DND-41 (cell line): ENCODE measurements at regions not wholly inside any gene's neighbourhood (a gene's known extent, or its start where the extent isn't known, plus 50 kb on each side); places are given as distances from the start of the nearest gene placed in this dataset.

Experiments
- ATAC-seq: fragments of 200-7000 bp; cut with Tn5 transposase; 3 replicates; pipeline ENCODE4 v1.9.1; 2021; ENCODE audit warnings: low read depth; ENCODE audit not compliant: insufficient read depth
- DNase-seq: peaks from one replicate; pipeline ENCODE4 v3.0.0-alpha.2; 2020
- H2AFZ ChIP-seq: 2 replicates; pipeline ENCODE4 v1.6.0; 2012; ENCODE audit warnings: low read depth, low read length
- H3K27ac ChIP-seq: 2 replicates; pipeline ENCODE4 v1.5.1; 2012; ENCODE audit warnings: low read length, inconsistent platforms
- H3K27me3 ChIP-seq: fragments of 200-600 bp; sonication (generic); 2 replicates; pipeline ENCODE4 v1.6.0; 2012; ENCODE audit warnings: low read length, mild to moderate bottlenecking, inconsistent platforms; ENCODE audit not compliant: insufficient read depth, poor library complexity
- H3K36me3 ChIP-seq: 2 replicates; pipeline ENCODE4 v1.5.1; 2012; ENCODE audit warnings: low read length, inconsistent platforms; ENCODE audit not compliant: insufficient read depth
- H3K4me1 ChIP-seq: 2 replicates; pipeline ENCODE4 v1.5.1; 2012; ENCODE audit warnings: mild to moderate bottlenecking, low read length; ENCODE audit not compliant: insufficient read depth
- H3K4me2 ChIP-seq: 2 replicates; pipeline ENCODE4 v1.6.0; 2012; ENCODE audit warnings: mild to moderate bottlenecking, moderate library complexity, low read length, inconsistent platforms; ENCODE audit not compliant: insufficient read depth
- H3K4me3 ChIP-seq, 2 experiments: fragments of 200-600 bp in 1 of 2; shearing (Covaris generic) in 1 of 2; 2 replicates each; pipeline ENCODE4 v1.5.1; 2012 to 2016; ENCODE audit warnings: inconsistent platforms in 2 of 2, low read length in 2 of 2, mild to moderate bottlenecking in 2 of 2, low read depth in 1 of 2, moderate library complexity in 1 of 2
- H3K79me2 ChIP-seq: 2 replicates; pipeline ENCODE4 v1.6.0; 2012; ENCODE audit warnings: low read length, inconsistent platforms; ENCODE audit not compliant: insufficient read depth
- H3K9ac ChIP-seq: 2 replicates; pipeline ENCODE4 v1.6.0; 2012; ENCODE audit warnings: low read depth, mild to moderate bottlenecking, inconsistent platforms, low read length, moderate library complexity
- H3K9me3 ChIP-seq: 2 replicates; pipeline ENCODE4 v1.5.1; 2012; ENCODE audit warnings: low read length, moderate library complexity, mild to moderate bottlenecking, inconsistent platforms; ENCODE audit not compliant: insufficient read depth, severe bottlenecking
- H4K20me1 ChIP-seq: 2 replicates; pipeline ENCODE4 v1.6.0; 2012; ENCODE audit warnings: low read length; ENCODE audit not compliant: insufficient read depth
- EZH2 ChIP-seq: IDR thresholded peaks from 3 replicates; pipeline ENCODE4 v1.6.1; 2012; ENCODE audit warnings: borderline replicate concordance, low read depth, mild to moderate bottlenecking, moderate library complexity, low read length, inconsistent platforms; ENCODE audit not compliant: severe bottlenecking
- TF ChIP-seq, protein P1 (sequence below): IDR thresholded peaks from 2 replicates; pipeline ENCODE4 v1.5.1; 2012; ENCODE audit warnings: borderline replicate concordance, low read length, moderate library complexity, mild to moderate bottlenecking; ENCODE audit not compliant: poor library complexity, severe bottlenecking; ENCODE audit errors: extremely low read depth

DNA sequence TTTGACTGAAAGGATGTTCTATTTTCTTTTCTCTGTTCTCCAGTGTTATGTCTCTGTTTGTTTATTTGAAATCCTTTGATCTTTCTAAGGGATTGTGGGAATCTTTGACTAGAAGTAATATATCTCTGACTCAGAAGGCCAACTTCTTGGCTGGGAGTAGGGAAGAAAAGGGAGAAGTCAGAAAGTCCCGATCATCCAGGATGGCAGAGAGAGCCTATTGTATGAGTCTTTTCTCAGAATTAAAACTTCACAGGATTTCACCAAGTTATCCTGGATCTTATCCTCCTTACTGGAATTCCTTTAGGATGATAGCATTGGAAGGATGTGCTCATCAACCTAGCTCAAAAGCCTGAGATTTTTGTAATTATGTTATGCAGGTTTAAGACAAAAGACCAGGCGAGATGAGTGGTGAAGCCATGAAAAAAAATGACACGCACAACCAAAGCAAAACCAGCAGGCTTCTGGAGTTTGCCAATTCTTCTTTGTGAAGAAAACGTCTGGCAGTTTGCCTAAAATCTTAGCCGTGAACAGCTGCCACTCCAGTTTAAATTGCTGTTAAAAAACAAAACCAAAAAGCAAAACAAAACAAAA, 383.6 kb upstream of the SMIM21 start:
- Histone ChIP-seq H3K27me3 (no peaks in the 10 kb centered on the region), H2AFZ (no peak overlapping the region), H3K9ac (no peak overlapping the region), H3K27ac (no peak overlapping the region), H3K4me3 (no peak overlapping the region), H4K20me1 (no peaks in the 10 kb centered on the region), H3K79me2 (no peaks in the 10 kb centered on the region), H3K36me3 (no peaks in the 10 kb centered on the region), H3K9me3 (no peaks in the 10 kb centered on the region), H3K4me2 (no peak overlapping the region), H3K4me1 (no peaks in the 10 kb centered on the region)
- DNase-seq (no peak), ATAC-seq (no peak)
- TF ChIP-seq, protein P1, sequence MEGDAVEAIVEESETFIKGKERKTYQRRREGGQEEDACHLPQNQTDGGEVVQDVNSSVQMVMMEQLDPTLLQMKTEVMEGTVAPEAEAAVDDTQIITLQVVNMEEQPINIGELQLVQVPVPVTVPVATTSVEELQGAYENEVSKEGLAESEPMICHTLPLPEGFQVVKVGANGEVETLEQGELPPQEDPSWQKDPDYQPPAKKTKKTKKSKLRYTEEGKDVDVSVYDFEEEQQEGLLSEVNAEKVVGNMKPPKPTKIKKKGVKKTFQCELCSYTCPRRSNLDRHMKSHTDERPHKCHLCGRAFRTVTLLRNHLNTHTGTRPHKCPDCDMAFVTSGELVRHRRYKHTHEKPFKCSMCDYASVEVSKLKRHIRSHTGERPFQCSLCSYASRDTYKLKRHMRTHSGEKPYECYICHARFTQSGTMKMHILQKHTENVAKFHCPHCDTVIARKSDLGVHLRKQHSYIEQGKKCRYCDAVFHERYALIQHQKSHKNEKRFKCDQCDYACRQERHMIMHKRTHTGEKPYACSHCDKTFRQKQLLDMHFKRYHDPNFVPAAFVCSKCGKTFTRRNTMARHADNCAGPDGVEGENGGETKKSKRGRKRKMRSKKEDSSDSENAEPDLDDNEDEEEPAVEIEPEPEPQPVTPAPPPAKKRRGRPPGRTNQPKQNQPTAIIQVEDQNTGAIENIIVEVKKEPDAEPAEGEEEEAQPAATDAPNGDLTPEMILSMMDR, result no peak
- TF ChIP-seq EZH2, result no peak

DNA sequence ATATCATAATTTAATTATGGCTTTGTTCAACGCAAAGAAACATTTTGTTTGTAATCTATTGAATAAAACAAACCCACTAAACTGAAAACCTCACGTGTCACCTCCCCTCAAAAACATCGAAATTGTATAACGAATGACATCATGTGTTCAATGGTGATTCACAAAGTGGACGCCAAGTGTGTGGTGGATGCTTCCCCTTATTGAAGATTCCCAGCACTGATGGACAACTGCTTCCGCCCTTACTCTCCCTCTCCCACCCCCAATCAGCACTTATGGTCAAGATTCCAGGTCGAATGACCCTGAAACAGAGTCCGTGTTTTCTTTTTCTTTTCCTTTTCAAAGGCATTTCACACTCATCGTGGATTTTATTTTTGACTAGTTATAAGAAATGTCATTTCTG, 383.0 kb upstream of the SMIM21 start:
- Histone ChIP-seq H3K4me3 (no peak overlapping the region), H3K36me3 (no peaks in the 10 kb centered on the region), H3K9ac (no peak overlapping the region), H2AFZ (no peak overlapping the region), H3K4me1 (no peaks in the 10 kb centered on the region), H4K20me1 (no peaks in the 10 kb centered on the region), H3K9me3 (no peaks in the 10 kb centered on the region), H3K79me2 (no peaks in the 10 kb centered on the region), H3K4me2 (no peak overlapping the region), H3K27ac (no peak overlapping the region), H3K27me3 (no peaks in the 10 kb centered on the region)
- no peak for ATAC-seq
- no peak for TF ChIP-seq EZH2
- TF ChIP-seq, protein P1, result no peak
- no peak for DNase-seq

DNA sequence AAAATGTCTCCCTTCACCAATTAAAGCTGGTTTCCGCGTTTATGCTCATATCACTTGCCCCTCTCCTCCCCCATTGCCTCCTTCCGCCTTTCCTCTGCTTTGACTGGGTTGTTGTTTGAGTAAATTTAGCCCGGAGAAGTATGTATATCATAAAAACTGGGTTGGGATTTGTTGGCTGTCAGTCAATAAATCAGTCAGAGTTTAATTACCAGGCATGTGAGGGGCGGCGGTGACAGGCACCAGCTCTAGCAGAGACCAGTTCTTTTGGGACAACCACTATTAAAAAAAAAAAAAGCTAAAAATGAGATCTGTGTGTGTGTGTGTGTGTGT, 382.4 kb upstream of the SMIM21 start:
- ATAC-seq, result no peak
- Histone ChIP-seq H4K20me1 (no peaks in the 10 kb centered on the region), H3K27me3 (no peaks in the 10 kb centered on the region), H2AFZ (no peak overlapping the region), H3K9me3 (no peaks in the 10 kb centered on the region), H3K9ac (no peak overlapping the region), H3K4me2 (no peak overlapping the region), H3K4me3 (no peak overlapping the region), H3K27ac (no peak overlapping the region), H3K36me3 (no peaks in the 10 kb centered on the region), H3K4me1 (no peaks in the 10 kb centered on the region), H3K79me2 (no peaks in the 10 kb centered on the region)
- DNase-seq, result no peak
- TF ChIP-seq EZH2, result no peak
- TF ChIP-seq, protein P1, result no peak
